ENCODE measurements at regions not wholly inside any gene's neighbourhood (a gene's known extent, or its start where the extent isn't known, plus 50 kb on each side); places are given as distances from the start of the nearest gene placed in this dataset.
"Not testable (repeated sequence)": the region's sequence is repeated elsewhere in the genome, so short reads cannot be mapped to it uniquely, and the experiment has no call there.

DNA sequence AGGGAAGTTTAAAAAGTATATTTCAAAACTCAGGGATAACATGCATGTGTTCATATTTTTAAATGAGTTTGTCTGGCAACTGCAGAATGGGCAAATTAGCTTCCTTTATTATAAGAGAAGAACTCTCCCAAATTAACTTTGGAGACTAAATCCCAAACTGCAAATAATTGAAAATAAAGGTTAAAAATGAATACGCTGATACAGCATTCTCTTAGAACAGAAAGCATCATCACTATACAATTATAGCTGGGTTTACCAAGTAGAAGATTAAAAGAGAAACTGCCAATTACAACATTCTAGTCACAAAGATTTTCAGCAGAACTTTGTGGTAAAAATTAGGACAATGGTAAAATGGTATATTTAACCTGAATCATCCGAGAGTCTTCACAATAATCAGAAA lies 73.3 kb downstream of the OLFM4 start:
- Histone ChIP-seq H3K36me3 (ENCODE audit: control insufficient read depth, low read depth, low read length) (no peaks in the 10 kb centered on the region), H3K9ac (ENCODE audit: low read length) (no peak overlapping the region)

DNA sequence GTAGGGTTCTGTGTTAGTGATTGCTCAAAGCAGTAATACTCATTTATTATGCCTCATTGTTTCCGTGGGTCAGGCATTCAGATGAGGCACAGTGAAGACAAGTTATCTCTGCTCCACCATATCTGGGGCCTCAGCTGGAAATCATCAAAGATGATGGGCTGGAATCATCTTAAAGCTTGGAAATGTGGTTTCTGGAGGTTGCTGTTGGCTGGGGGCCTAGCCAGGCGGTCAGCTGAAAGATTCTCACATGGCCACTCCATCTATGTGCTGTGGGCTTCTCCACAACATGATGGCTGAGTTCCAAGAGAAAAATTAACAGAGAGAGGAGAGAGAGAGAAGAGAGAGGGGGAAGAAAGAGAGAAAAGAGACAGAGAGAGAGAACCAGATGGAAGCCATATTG lies 75.5 kb downstream of the OLFM4 start:
- no peaks in the 10 kb centered on the region for H3K9me3 ChIP-seq (ENCODE audit: control insufficient read depth, low read depth, low read length)
- H3K4me3 ChIP-seq (ENCODE audit: low read length), result no peak overlapping the region
- no peak overlapping the region for H3K27ac ChIP-seq (ENCODE audit: low read length)
- no peaks in the 10 kb centered on the region for H3K27me3 ChIP-seq (ENCODE audit: control insufficient read depth, insufficient read depth, low read length)
- no peaks in the 10 kb centered on the region for H3K36me3 ChIP-seq (ENCODE audit: control insufficient read depth, low read depth, low read length)
- H3K9ac ChIP-seq (ENCODE audit: low read length), result no peak overlapping the region
- H3K4me1 ChIP-seq (ENCODE audit: control insufficient read depth, low read depth, low read length), result no peaks in the 10 kb centered on the region

More for the DNA sequence above, 73.3 kb downstream of the OLFM4 start:
- Histone ChIP-seq H3K4me3 (ENCODE audit: low read length) (no peak overlapping the region), H3K27me3 (ENCODE audit: control insufficient read depth, insufficient read depth, low read length) (no peaks in the 10 kb centered on the region), H3K4me1 (ENCODE audit: control insufficient read depth, low read depth, low read length) (no peaks in the 10 kb centered on the region), H3K9me3 (ENCODE audit: control insufficient read depth, low read depth, low read length) (no peaks in the 10 kb centered on the region), H3K27ac (ENCODE audit: low read length) (no peak overlapping the region)

DNA sequence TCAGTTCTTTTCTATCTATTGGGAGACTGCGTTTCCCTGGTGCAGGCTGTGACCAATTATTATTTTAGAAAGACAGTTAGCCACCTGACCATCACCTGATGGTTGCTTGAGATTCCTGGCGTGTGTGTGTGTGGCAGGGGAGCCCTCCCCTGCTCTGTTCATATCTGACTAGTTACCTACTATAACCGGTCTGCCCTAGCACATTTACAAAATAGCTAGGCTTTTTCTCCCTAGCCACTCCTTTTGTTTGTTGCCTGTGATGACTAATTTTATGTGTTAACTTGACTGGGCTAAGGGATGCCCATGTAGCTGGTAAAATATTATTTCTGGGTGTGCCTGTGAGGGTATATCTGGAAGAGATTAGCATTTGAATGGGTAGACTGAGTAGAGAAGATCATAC lies 76.9 kb downstream of the OLFM4 start:
- Histone ChIP-seq H3K9me3 (ENCODE audit: control insufficient read depth, low read depth, low read length) (no peaks in the 10 kb centered on the region), H3K4me3 (ENCODE audit: low read length) (no peak overlapping the region), H3K4me1 (ENCODE audit: control insufficient read depth, low read depth, low read length) (no peaks in the 10 kb centered on the region), H3K9ac (ENCODE audit: low read length) (no peak overlapping the region), H3K27ac (ENCODE audit: low read length) (no peak overlapping the region), H3K36me3 (ENCODE audit: control insufficient read depth, low read depth, low read length) (no peaks in the 10 kb centered on the region), H3K27me3 (ENCODE audit: control insufficient read depth, insufficient read depth, low read length) (no peaks in the 10 kb centered on the region)

DNA sequence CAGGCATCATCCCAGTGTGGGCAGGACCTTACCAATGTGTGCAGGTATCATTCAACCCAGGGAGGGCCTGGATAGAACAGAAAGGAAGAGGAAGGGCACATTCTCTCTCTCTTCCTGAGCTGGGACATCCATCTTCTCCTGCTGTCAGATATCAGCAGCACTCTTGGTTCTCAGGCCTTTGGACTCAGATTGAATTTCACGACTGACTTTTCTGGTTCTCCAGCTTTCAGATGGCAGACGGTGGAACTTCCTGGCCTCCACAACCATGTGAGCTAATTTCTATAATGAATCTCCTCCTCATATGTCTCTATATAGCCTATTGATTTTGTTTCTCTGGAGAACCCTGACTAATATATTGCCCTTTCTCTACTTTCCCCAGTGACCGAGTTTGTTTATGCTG lies 77.3 kb downstream of the OLFM4 start:
- no peaks in the 10 kb centered on the region for H3K9me3 ChIP-seq (ENCODE audit: control insufficient read depth, low read depth, low read length)
- H3K9ac ChIP-seq (ENCODE audit: low read length), result no peak overlapping the region
- no peak overlapping the region for H3K27ac ChIP-seq (ENCODE audit: low read length)
- no peaks in the 10 kb centered on the region for H3K4me1 ChIP-seq (ENCODE audit: control insufficient read depth, low read depth, low read length)
- no peak overlapping the region for H3K4me3 ChIP-seq (ENCODE audit: low read length)
- H3K27me3 ChIP-seq (ENCODE audit: control insufficient read depth, insufficient read depth, low read length), result no peaks in the 10 kb centered on the region
- no peaks in the 10 kb centered on the region for H3K36me3 ChIP-seq (ENCODE audit: control insufficient read depth, low read depth, low read length)

DNA sequence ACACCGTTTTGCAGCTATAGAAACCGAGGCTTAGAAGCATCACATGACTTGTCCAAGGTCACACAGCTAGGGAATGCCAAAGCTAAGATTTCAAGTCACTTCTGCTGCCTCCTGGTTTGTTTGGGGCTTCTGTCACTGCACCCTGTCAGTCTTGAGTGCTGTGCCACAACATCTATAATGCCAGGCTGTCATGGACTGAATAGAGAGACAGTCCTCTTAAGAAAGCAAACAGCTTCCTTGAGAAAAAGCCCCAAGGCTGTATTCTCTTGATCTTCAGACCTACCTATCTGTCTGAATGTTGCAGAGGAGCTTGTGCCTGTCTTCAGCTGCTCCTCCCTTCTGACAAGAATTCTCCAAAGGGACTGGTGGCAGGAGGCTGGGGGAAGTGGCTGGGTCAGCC lies 81.6 kb downstream of the OLFM4 start:
- Histone ChIP-seq H3K9ac (ENCODE audit: low read length) (no peak overlapping the region), H3K27ac (ENCODE audit: low read length) (no peak overlapping the region), H3K4me3 (ENCODE audit: low read length) (no peak overlapping the region), H3K36me3 (ENCODE audit: control insufficient read depth, low read depth, low read length) (no peaks in the 10 kb centered on the region), H3K4me1 (ENCODE audit: control insufficient read depth, low read depth, low read length) (no peaks in the 10 kb centered on the region), H3K9me3 (ENCODE audit: control insufficient read depth, low read depth, low read length) (no peaks in the 10 kb centered on the region), H3K27me3 (ENCODE audit: control insufficient read depth, insufficient read depth, low read length) (no peaks in the 10 kb centered on the region)

DNA sequence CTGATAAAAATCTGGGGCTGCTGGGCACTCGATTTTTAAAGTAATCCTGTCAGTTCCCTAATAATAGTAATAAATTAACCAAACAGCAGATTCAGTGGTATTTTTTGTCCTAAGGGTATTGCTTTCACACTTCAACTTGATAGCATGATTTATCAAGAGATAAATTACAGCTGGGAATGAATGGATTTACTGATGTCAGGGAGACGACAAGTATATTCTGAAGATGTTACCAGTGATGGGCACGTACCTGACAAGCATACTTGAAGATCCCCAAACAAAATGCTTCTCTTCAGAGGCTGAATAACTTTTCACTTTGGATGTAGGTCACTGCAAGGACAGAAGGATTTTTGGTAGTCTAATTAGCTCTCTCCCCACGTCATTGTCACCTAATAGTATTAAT lies 82.0 kb downstream of the OLFM4 start:
- Histone ChIP-seq H3K9ac (ENCODE audit: low read length) (no peak overlapping the region), H3K9me3 (ENCODE audit: control insufficient read depth, low read depth, low read length) (no peaks in the 10 kb centered on the region), H3K4me3 (ENCODE audit: low read length) (no peak overlapping the region), H3K36me3 (ENCODE audit: control insufficient read depth, low read depth, low read length) (no peaks in the 10 kb centered on the region), H3K27me3 (ENCODE audit: control insufficient read depth, insufficient read depth, low read length) (no peaks in the 10 kb centered on the region), H3K4me1 (ENCODE audit: control insufficient read depth, low read depth, low read length) (no peaks in the 10 kb centered on the region), H3K27ac (ENCODE audit: low read length) (no peak overlapping the region)

DNA sequence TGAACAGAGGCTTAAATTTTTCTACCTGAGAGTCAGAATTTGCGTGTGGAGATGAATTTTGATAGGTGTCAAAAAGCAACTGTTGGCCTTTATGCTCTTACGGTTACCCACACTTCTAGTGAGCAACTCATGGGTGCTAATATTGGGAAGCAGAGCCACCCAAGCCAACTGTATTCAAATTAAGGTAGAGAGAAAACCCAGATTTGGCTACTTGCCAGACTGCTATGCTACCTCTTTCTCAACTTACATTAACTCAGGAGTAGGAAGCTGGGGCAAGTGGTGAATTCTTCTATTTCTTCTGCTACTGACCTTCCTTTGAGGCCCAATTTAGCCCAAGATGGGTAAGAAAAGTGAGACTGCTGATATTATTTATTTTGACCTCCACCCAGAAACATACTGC lies 83.9 kb downstream of the OLFM4 start:
- no peaks in the 10 kb centered on the region for H3K9me3 ChIP-seq (ENCODE audit: control insufficient read depth, low read depth, low read length)

DNA sequence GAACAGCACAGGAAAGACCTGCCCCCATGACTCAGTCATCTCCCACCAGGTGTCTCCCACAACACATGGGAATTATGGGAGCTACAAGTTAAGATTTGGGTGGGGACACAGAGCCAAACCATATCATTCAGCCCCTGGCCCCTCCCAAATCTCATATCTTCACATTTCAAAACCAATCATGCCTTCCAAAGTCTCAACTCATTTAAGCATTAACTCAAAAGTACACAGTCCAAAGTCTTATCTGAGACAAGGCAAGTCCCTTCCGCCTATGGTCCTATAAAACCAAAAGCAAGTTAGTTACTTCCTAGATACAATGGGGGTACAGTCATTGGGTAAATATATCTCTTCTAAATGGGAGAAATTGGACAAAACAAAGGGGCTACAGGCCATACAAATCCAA lies 88.4 kb downstream of the OLFM4 start:
- H3K27ac ChIP-seq (ENCODE audit: low read length); H3K9me3 ChIP-seq (ENCODE audit: control insufficient read depth, low read depth, low read length); H3K9ac ChIP-seq (ENCODE audit: low read length); H3K36me3 ChIP-seq (ENCODE audit: control insufficient read depth, low read depth, low read length); H3K27me3 ChIP-seq (ENCODE audit: control insufficient read depth, insufficient read depth, low read length); H3K4me3 ChIP-seq (ENCODE audit: low read length): not testable (repeated sequence)
- H3K4me1 ChIP-seq (ENCODE audit: control insufficient read depth, low read depth, low read length), result peaks cover 16% of the 10 kb centered on the region

More for the DNA sequence above, 83.9 kb downstream of the OLFM4 start:
- H3K4me1 ChIP-seq (ENCODE audit: control insufficient read depth, low read depth, low read length), result no peaks in the 10 kb centered on the region
- H3K4me3 ChIP-seq (ENCODE audit: low read length), result no peak overlapping the region
- H3K36me3 ChIP-seq (ENCODE audit: control insufficient read depth, low read depth, low read length), result no peaks in the 10 kb centered on the region
- H3K9ac ChIP-seq (ENCODE audit: low read length), result no peak overlapping the region
- H3K27me3 ChIP-seq (ENCODE audit: control insufficient read depth, insufficient read depth, low read length), result no peaks in the 10 kb centered on the region
- H3K27ac ChIP-seq (ENCODE audit: low read length), result no peak overlapping the region

DNA sequence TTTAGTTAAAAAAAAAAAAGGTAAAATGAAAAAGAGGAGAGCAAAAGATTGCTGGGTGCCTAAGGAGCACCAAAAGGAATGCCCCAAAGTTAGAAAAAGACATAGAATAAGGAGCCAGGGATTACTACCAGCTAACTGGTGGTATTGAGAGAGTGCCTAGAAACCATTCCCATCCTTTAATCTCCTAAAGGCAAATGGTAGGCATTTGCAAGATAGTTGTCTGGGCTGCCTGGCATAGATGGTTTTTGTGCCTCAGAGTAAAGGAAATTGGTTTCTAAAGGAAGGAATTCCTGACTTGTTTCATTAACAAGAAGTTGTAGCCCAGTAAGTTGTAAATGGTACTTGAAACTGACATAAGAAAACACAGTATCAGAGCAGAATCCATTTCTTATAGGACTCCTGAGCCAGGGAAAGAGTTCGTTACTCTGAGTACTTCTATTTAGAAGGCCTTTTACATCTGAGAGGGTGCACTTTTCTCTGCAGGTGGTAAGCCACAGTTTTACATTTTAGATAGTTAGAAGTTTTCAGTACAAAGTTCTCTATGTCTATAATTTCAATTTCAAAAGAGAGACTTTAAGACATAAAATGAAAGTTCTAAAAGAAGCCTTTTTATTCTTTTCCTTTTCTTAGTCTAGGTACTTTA lies 92.6 kb downstream of the OLFM4 start:
- H3K9ac ChIP-seq (ENCODE audit: low read length), result no peak overlapping the region

DNA sequence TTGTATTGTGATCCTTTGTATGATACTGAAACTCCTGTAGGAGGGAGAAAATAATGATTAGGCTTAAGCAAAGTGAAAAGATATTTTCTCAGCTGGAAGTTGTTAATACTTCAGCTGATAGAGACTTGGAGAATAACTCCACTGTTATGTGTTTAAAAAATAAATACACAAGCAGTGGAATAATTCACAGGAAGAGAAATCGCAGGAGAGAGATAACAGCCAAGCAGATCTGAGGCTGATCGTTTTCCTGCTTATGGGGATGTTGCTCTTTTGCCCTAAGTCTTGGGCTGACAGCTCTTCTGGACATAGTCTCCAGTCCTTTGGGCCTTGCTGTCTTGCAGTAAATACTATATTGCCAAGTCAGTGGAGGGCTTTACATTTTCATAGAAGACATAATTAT lies 93.3 kb downstream of the OLFM4 start:
- peaks cover 18% of the 10 kb centered on the region for H3K4me1 ChIP-seq (ENCODE audit: control insufficient read depth, low read depth, low read length)
- H3K9me3 ChIP-seq (ENCODE audit: control insufficient read depth, low read depth, low read length), result no peaks in the 10 kb centered on the region
- no peaks in the 10 kb centered on the region for H3K27me3 ChIP-seq (ENCODE audit: control insufficient read depth, insufficient read depth, low read length)
- H3K4me3 ChIP-seq (ENCODE audit: low read length), result no peak overlapping the region
- no peak overlapping the region for H3K27ac ChIP-seq (ENCODE audit: low read length)
- H3K36me3 ChIP-seq (ENCODE audit: control insufficient read depth, low read depth, low read length), result no peaks in the 10 kb centered on the region
- H3K9ac ChIP-seq (ENCODE audit: low read length), result no peak overlapping the region

More for the DNA sequence above, 92.6 kb downstream of the OLFM4 start:
- Histone ChIP-seq H3K36me3 (ENCODE audit: control insufficient read depth, low read depth, low read length) (no peaks in the 10 kb centered on the region), H3K27ac (ENCODE audit: low read length) (no peak overlapping the region), H3K4me3 (ENCODE audit: low read length) (peak overlapping the region; percentile 16), H3K4me1 (ENCODE audit: control insufficient read depth, low read depth, low read length) (peaks cover 18% of the 10 kb centered on the region), H3K9me3 (ENCODE audit: control insufficient read depth, low read depth, low read length) (no peaks in the 10 kb centered on the region), H3K27me3 (ENCODE audit: control insufficient read depth, insufficient read depth, low read length) (no peaks in the 10 kb centered on the region)

DNA sequence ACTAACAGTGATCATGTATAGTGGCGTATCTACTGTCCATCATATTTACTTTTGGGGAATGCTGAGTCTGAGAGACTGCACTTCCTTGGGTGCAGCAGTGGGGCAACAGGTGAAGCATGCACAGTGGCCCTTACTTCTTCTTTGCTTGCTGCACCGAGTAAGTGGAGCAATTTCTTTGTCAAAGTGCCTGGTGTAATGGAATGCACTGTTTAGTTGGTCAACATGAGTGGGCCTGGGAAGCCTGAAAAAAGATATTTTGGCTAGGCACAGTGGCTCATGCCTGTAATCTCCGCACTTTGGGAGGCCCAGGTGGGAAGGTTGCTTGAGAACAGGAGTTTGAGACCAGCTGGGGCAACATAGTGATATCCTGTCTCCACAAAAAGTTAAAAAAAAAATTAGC lies 94.9 kb downstream of the OLFM4 start:
- no peak overlapping the region for H3K4me3 ChIP-seq (ENCODE audit: low read length)
- H3K9me3 ChIP-seq (ENCODE audit: control insufficient read depth, low read depth, low read length), result no peaks in the 10 kb centered on the region
- H3K4me1 ChIP-seq (ENCODE audit: control insufficient read depth, low read depth, low read length), result peaks cover 18% of the 10 kb centered on the region
- H3K27ac ChIP-seq (ENCODE audit: low read length), result no peak overlapping the region
- no peak overlapping the region for H3K9ac ChIP-seq (ENCODE audit: low read length)
- H3K27me3 ChIP-seq (ENCODE audit: control insufficient read depth, insufficient read depth, low read length), result no peaks in the 10 kb centered on the region
- no peaks in the 10 kb centered on the region for H3K36me3 ChIP-seq (ENCODE audit: control insufficient read depth, low read depth, low read length)

DNA sequence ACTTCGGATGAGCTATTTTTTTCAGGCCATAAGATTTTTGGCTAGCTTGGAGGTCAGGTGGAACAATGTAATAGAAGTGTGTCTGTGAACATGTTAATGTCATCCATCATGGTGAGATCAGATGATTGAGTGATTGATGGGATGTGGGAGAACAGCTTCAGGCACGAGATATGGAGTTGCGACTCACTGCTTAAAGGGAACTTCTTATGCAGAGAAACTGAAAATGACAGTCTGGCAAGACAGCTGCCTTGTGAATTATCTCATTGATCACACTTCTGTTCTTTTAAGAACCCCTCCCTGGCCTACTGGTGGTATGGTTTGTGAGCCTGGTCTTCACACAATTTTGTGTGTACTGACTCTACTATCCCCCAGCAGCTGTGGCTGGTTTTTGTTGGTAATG lies 96.0 kb downstream of the OLFM4 start:
- no peaks in the 10 kb centered on the region for H3K36me3 ChIP-seq (ENCODE audit: control insufficient read depth, low read depth, low read length)
- H3K27ac ChIP-seq (ENCODE audit: low read length), result no peak overlapping the region
- peaks cover 19% of the 10 kb centered on the region for H3K4me1 ChIP-seq (ENCODE audit: control insufficient read depth, low read depth, low read length)
- no peak overlapping the region for H3K9ac ChIP-seq (ENCODE audit: low read length)
- H3K27me3 ChIP-seq (ENCODE audit: control insufficient read depth, insufficient read depth, low read length), result no peaks in the 10 kb centered on the region
- H3K4me3 ChIP-seq (ENCODE audit: low read length), result no peak overlapping the region
- H3K9me3 ChIP-seq (ENCODE audit: control insufficient read depth, low read depth, low read length), result no peaks in the 10 kb centered on the region

All from iPS-18a (cell line).